ENCODE measurements at regions not wholly inside any gene's neighbourhood (a gene's known extent, or its start where the extent isn't known, plus 50 kb on each side); places are given as distances from the start of the nearest gene placed in this dataset.
A peak's percentile ranks its signal among the peaks of the same experiment; 100 is the strongest.

GRCh38 chr10:29157321-29157720 lies 131.5 kb upstream of the LYZL1 start:
- no peak for DNase-seq (ENCODE audit: low spot score)
- H3K27ac ChIP-seq = no peak overlapping the region
- CTCF ChIA-PET = interaction anchor here (0.6 to 0.7 kb wide), 3 partner anchors 31 to 166 kb away, joined by 3 to 5 read pairs (median 3); no protein-coding TSS in a partner anchor
- TF ChIP-seq, protein P1, sequence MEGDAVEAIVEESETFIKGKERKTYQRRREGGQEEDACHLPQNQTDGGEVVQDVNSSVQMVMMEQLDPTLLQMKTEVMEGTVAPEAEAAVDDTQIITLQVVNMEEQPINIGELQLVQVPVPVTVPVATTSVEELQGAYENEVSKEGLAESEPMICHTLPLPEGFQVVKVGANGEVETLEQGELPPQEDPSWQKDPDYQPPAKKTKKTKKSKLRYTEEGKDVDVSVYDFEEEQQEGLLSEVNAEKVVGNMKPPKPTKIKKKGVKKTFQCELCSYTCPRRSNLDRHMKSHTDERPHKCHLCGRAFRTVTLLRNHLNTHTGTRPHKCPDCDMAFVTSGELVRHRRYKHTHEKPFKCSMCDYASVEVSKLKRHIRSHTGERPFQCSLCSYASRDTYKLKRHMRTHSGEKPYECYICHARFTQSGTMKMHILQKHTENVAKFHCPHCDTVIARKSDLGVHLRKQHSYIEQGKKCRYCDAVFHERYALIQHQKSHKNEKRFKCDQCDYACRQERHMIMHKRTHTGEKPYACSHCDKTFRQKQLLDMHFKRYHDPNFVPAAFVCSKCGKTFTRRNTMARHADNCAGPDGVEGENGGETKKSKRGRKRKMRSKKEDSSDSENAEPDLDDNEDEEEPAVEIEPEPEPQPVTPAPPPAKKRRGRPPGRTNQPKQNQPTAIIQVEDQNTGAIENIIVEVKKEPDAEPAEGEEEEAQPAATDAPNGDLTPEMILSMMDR (conservative IDR thresholded peaks at IDR 0.05; ENCODE audit: low read depth) = no peak
- POLR2A ChIA-PET (ENCODE audit: low non-redundant PET) = no interaction called here

DNA sequence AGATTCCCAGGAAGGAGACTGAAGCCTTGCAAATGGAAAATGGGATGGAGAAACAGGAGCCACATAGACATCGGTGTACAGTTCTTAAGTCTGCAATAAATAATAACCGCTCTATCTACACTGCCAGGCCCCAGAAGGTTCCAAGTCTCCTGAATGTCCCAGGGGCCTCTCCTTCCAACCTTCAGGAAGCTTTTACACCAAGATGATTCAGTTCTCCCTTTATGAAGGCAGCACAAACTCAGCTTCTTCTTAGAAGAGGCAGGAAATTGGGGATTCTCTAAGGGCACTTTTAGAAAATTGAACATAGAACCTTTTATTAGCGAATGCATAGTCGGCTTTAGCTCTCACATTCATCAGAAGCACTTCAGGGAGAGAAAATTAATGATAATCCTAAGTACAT lies 130.8 kb upstream of the LYZL1 start:
- ChIA-PET POLR2A (ENCODE audit: low non-redundant PET) (no interaction called here), CTCF (interaction anchor here (0.5 to 0.9 kb wide), 4 partner anchors 31 to 992 kb away, joined by 3 to 5 read pairs (median 4); no protein-coding TSS in a partner anchor)
- DNase-seq (ENCODE audit: low spot score) = no peak
- H3K27ac ChIP-seq = no peak overlapping the region
- TF ChIP-seq, protein P1 (conservative IDR thresholded peaks at IDR 0.05; ENCODE audit: low read depth) = no peak

DNA sequence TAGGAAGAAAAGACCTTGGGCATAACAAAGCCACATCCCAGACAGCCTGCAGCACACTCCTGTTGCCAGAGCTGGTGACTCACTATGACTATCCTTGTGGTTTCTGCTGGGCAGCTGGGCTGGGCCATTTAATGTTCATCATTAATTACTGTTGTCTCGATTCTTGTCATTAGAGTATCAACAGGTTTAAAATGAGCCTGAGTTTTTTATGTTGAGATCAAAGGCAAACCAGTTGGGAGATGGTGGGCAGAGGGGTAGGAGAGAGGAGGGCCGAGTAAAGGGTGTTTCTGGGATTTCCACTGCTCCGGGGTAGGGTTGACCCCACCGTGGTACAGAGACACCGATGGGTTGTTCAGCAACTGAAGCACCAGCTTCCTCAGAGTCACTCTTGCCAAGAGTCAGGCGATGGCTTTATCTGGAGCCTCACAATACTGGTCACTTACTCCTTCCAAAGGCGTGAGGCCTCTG lies 128.7 kb upstream of the LYZL1 start:
- DNase-seq (ENCODE audit: low spot score) = peak; percentile 88
- POLR2A ChIA-PET (ENCODE audit: low non-redundant PET) = no interaction called here
- CTCF ChIA-PET = interaction anchor here (0.8 kb wide), 1 partner anchor 27 kb away, joined by 3 read pairs; no protein-coding TSS in a partner anchor
- H3K27ac ChIP-seq = peak overlapping the region; percentile 43
- TF ChIP-seq, protein P1 (conservative IDR thresholded peaks at IDR 0.05; ENCODE audit: low read depth) = no peak

GRCh38 chr10:29163746-29164145 lies 125.1 kb upstream of the LYZL1 start:
- POLR2A ChIA-PET (ENCODE audit: low non-redundant PET) = no interaction called here
- TF ChIP-seq, protein P1 (conservative IDR thresholded peaks at IDR 0.05; ENCODE audit: low read depth) = no peak
- peak; percentile 34 for DNase-seq (ENCODE audit: low spot score)
- no peak overlapping the region for H3K27ac ChIP-seq
- CTCF ChIA-PET = interaction anchor here (0.6 kb wide), 2 partner anchors 14 to 450 kb away, joined by 3 read pairs; no protein-coding TSS in a partner anchor

- ChIA-PET POLR2A (ENCODE audit: low non-redundant PET) (no interaction called here), CTCF (interaction anchor here (0.6 to 0.7 kb wide), 2 partner anchors 419 to 425 kb away, joined by 3 read pairs; no protein-coding TSS in a partner anchor)
- TF ChIP-seq, protein P1 (conservative IDR thresholded peaks at IDR 0.05; ENCODE audit: low read depth) = no peak
- no peak overlapping the region for H3K27ac ChIP-seq
- no peak for DNase-seq (ENCODE audit: low spot score)
These were observed 122.2 kb upstream of the LYZL1 start for GRCh38 chr10:29166713-29167112.

- CTCF ChIA-PET = no interaction called here
- POLR2A ChIA-PET (ENCODE audit: low non-redundant PET) = no interaction called here
- H3K27ac ChIP-seq = no peak overlapping the region
- TF ChIP-seq, protein P1 (conservative IDR thresholded peaks at IDR 0.05; ENCODE audit: low read depth) = no peak
- DNase-seq (ENCODE audit: low spot score) = no peak
These were observed 119.8 kb upstream of the LYZL1 start for GRCh38 chr10:29169021-29169420.
